DOHH2 (cell line): ENCODE measurements at regions not wholly inside any gene's neighbourhood (a gene's known extent, or its start where the extent isn't known, plus 50 kb on each side); places are given as distances from the start of the nearest gene placed in this dataset.

Experiments used
- H3F3A ChIP-seq: fragments of 200-600 bp; sonication (generic), shearing (Covaris generic); 2 replicates; pipeline ENCODE4 v1.6.0; 2016; ENCODE audit warnings: antibody characterized with exemption, mild to moderate bottlenecking; ENCODE audit not compliant: control insufficient read depth, insufficient read depth
- H3K27ac ChIP-seq: fragments of 200-600 bp; sonication (generic); 2 replicates; pipeline ENCODE4 v1.5.1; 2014; ENCODE audit warnings: low read depth, mild to moderate bottlenecking, low read length, moderate library complexity
- H3K27me3 ChIP-seq: fragments of 200-600 bp; sonication (generic); 2 replicates; pipeline ENCODE4 v1.6.1; 2014; ENCODE audit warnings: mild to moderate bottlenecking, low read length, mixed read lengths; ENCODE audit not compliant: control insufficient read depth
- H3K36me3 ChIP-seq: fragments of 200-600 bp; sonication (generic); 2 replicates; pipeline ENCODE4 v1.6.1; 2014; ENCODE audit warnings: mild to moderate bottlenecking, low read length, moderate library complexity, mixed read lengths; ENCODE audit not compliant: control insufficient read depth
- H3K4me1 ChIP-seq: fragments of 200-600 bp; sonication (generic); 2 replicates; pipeline ENCODE4 v1.6.1; 2014; ENCODE audit warnings: mild to moderate bottlenecking, low read length, mixed read lengths; ENCODE audit not compliant: control insufficient read depth
- H3K4me2 ChIP-seq: fragments of 200-600 bp; sonication (generic); 2 replicates; pipeline ENCODE4 v1.6.0; 2014; ENCODE audit warnings: mild to moderate bottlenecking, low read length, moderate library complexity
- H3K4me3 ChIP-seq: fragments of 200-600 bp; sonication (generic); 2 replicates; pipeline ENCODE4 v1.5.1; 2014; ENCODE audit warnings: mild to moderate bottlenecking, low read length, mixed read lengths
- H3K79me2 ChIP-seq: fragments of 200-600 bp; sonication (generic); 2 replicates; pipeline ENCODE4 v1.6.1; 2014; ENCODE audit warnings: mild to moderate bottlenecking, low read length, mixed read lengths; ENCODE audit not compliant: control insufficient read depth
- H3K9me2 ChIP-seq: fragments of 200-600 bp; sonication (generic); replicated peaks from 2 replicates; pipeline ENCODE4 v1.6.1; 2014; ENCODE audit warnings: mild to moderate bottlenecking, low read length, mixed read lengths; ENCODE audit not compliant: control insufficient read depth
- H3K9me3 ChIP-seq: fragments of 200-600 bp; sonication (generic); 2 replicates; pipeline ENCODE4 v1.6.1; 2014; ENCODE audit warnings: antibody characterized with exemption, low read length, mixed read lengths; ENCODE audit not compliant: control insufficient read depth, insufficient read depth
- H4K20me1 ChIP-seq: fragments of 200-600 bp; sonication (generic); 2 replicates; pipeline ENCODE4 v1.6.0; 2014; ENCODE audit warnings: low read depth, mild to moderate bottlenecking, antibody characterized with exemption, low read length, moderate library complexity; ENCODE audit not compliant: control insufficient read depth, insufficient read depth
- EZH2phosphoT487 ChIP-seq: fragments of 200-600 bp; sonication (generic); IDR thresholded peaks from 2 replicates; pipeline ENCODE4 v1.6.1; 2017; ENCODE audit warnings: borderline replicate concordance, mild to moderate bottlenecking, antibody characterized with exemption, low read length, moderate library complexity, mixed read lengths
- TF ChIP-seq, protein P1 (sequence below): fragments of 200-600 bp; sonication (generic); IDR thresholded peaks from one replicate; pipeline ENCODE4 v1.5.1; 2014; ENCODE audit warnings: antibody characterized with exemption, mild to moderate bottlenecking, low read depth, low read length; ENCODE audit not compliant: poor library complexity, severe bottlenecking

GRCh38 chr9:103242025-103242424 lies 246.9 kb downstream of the CYLC2 start:
- Histone ChIP-seq H4K20me1 (no peaks in the 10 kb centered on the region), H3K9me3 (no peaks in the 10 kb centered on the region), H3K79me2 (no peaks in the 10 kb centered on the region), H3K36me3 (no peaks in the 10 kb centered on the region), H3F3A (no peaks in the 10 kb centered on the region), H3K4me3 (no peak overlapping the region), H3K4me2 (no peak overlapping the region), H3K9me2 (no peaks in the 10 kb centered on the region), H3K4me1 (no peaks in the 10 kb centered on the region), H3K27me3 (no peaks in the 10 kb centered on the region), H3K27ac (no peak overlapping the region)
- TF ChIP-seq, protein P1, sequence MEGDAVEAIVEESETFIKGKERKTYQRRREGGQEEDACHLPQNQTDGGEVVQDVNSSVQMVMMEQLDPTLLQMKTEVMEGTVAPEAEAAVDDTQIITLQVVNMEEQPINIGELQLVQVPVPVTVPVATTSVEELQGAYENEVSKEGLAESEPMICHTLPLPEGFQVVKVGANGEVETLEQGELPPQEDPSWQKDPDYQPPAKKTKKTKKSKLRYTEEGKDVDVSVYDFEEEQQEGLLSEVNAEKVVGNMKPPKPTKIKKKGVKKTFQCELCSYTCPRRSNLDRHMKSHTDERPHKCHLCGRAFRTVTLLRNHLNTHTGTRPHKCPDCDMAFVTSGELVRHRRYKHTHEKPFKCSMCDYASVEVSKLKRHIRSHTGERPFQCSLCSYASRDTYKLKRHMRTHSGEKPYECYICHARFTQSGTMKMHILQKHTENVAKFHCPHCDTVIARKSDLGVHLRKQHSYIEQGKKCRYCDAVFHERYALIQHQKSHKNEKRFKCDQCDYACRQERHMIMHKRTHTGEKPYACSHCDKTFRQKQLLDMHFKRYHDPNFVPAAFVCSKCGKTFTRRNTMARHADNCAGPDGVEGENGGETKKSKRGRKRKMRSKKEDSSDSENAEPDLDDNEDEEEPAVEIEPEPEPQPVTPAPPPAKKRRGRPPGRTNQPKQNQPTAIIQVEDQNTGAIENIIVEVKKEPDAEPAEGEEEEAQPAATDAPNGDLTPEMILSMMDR: no peak
- TF ChIP-seq EZH2phosphoT487: no peak

GRCh38 chr9:103242486-103242885 lies 247.4 kb downstream of the CYLC2 start:
- no peaks in the 10 kb centered on the region for H3K4me1 ChIP-seq
- H3K4me3 ChIP-seq: no peak overlapping the region
- H3K4me2 ChIP-seq: no peak overlapping the region
- no peaks in the 10 kb centered on the region for H3K79me2 ChIP-seq
- H3K27me3 ChIP-seq: no peaks in the 10 kb centered on the region
- no peaks in the 10 kb centered on the region for H3K9me3 ChIP-seq
- no peaks in the 10 kb centered on the region for H3K9me2 ChIP-seq
- TF ChIP-seq, protein P1: no peak
- TF ChIP-seq EZH2phosphoT487: no peak
- no peaks in the 10 kb centered on the region for H3K36me3 ChIP-seq
- no peaks in the 10 kb centered on the region for H3F3A ChIP-seq
- no peak overlapping the region for H3K27ac ChIP-seq
- no peaks in the 10 kb centered on the region for H4K20me1 ChIP-seq

- no peaks in the 10 kb centered on the region for H3K4me1 ChIP-seq
- no peaks in the 10 kb centered on the region for H3K36me3 ChIP-seq
- no peaks in the 10 kb centered on the region for H3K9me3 ChIP-seq
- no peak overlapping the region for H3K4me2 ChIP-seq
- TF ChIP-seq EZH2phosphoT487: no peak
- TF ChIP-seq, protein P1: no peak
- H3K27me3 ChIP-seq: no peaks in the 10 kb centered on the region
- no peaks in the 10 kb centered on the region for H3K79me2 ChIP-seq
- no peak overlapping the region for H3K27ac ChIP-seq
- H3K9me2 ChIP-seq: no peaks in the 10 kb centered on the region
- no peaks in the 10 kb centered on the region for H3F3A ChIP-seq
- H3K4me3 ChIP-seq: no peak overlapping the region
- no peaks in the 10 kb centered on the region for H4K20me1 ChIP-seq
Observed at GRCh38 chr9:103243553-103243952, 248.4 kb downstream of the CYLC2 start.

GRCh38 chr9:103245369-103245768 lies 250.2 kb downstream of the CYLC2 start:
- Histone ChIP-seq H3F3A (no peaks in the 10 kb centered on the region), H3K4me2 (no peak overlapping the region), H3K27ac (no peak overlapping the region), H3K4me3 (no peak overlapping the region), H3K9me3 (no peaks in the 10 kb centered on the region), H3K4me1 (no peaks in the 10 kb centered on the region), H3K27me3 (no peaks in the 10 kb centered on the region), H4K20me1 (no peaks in the 10 kb centered on the region), H3K9me2 (no peaks in the 10 kb centered on the region), H3K79me2 (no peaks in the 10 kb centered on the region), H3K36me3 (no peaks in the 10 kb centered on the region)
- TF ChIP-seq EZH2phosphoT487: no peak
- TF ChIP-seq, protein P1: no peak
